OCI-LY1 (cell line): ENCODE measurements at regions not wholly inside any gene's neighbourhood (a gene's known extent, or its start where the extent isn't known, plus 50 kb on each side); places are given as distances from the start of the nearest gene placed in this dataset.

Experiments used
- H2AFZ ChIP-seq: fragments of 200-600 bp; sonication (generic), shearing (Covaris generic); 2 replicates; pipeline ENCODE4 v1.6.0; 2014; ENCODE audit warnings: antibody characterized with exemption, mild to moderate bottlenecking, low read length
- H3F3A ChIP-seq: fragments of 200-600 bp; sonication (generic), shearing (Covaris generic); 2 replicates; pipeline ENCODE4 v1.6.0; 2014; ENCODE audit warnings: mild to moderate bottlenecking, antibody characterized with exemption, low read length, moderate library complexity; ENCODE audit not compliant: insufficient read depth
- H3K27ac ChIP-seq: fragments of 200-600 bp; sonication (generic); 2 replicates; pipeline ENCODE4 v1.5.1; 2014; ENCODE audit warnings: low read length, mixed run types, mild to moderate bottlenecking, low read depth; ENCODE audit not compliant: poor library complexity, severe bottlenecking
- H3K27me3 ChIP-seq: fragments of 200-600 bp; sonication (generic); 2 replicates; pipeline ENCODE4 v1.6.0; 2014; ENCODE audit warnings: antibody characterized with exemption, mild to moderate bottlenecking, low read length, moderate library complexity; ENCODE audit not compliant: insufficient read depth
- H3K36me3 ChIP-seq: fragments of 200-600 bp; sonication (generic); 2 replicates; pipeline ENCODE4 v1.6.1; 2014; ENCODE audit warnings: mild to moderate bottlenecking, antibody characterized with exemption, low read length, moderate library complexity, mixed read lengths; ENCODE audit not compliant: insufficient read depth
- H3K4me1 ChIP-seq: fragments of 200-600 bp; sonication (generic); 2 replicates; pipeline ENCODE4 v1.5.1; 2014; ENCODE audit warnings: mild to moderate bottlenecking, low read length, moderate library complexity; ENCODE audit not compliant: insufficient read depth, severe bottlenecking
- H3K4me2 ChIP-seq: fragments of 200-600 bp; sonication (generic), shearing (Covaris generic); 2 replicates; pipeline ENCODE4 v1.6.1; 2014; ENCODE audit warnings: low read length
- H3K4me3 ChIP-seq: fragments of 200-600 bp; sonication (generic); 2 replicates; pipeline ENCODE4 v1.5.1; 2014; ENCODE audit warnings: low read length, low read depth, mild to moderate bottlenecking, mixed read lengths; ENCODE audit not compliant: poor library complexity, severe bottlenecking
- H3K79me2 ChIP-seq: fragments of 200-600 bp; shearing (Covaris generic); 2 replicates; pipeline ENCODE4 v1.6.1; 2016; ENCODE audit warnings: mixed run types, low read length, mixed read lengths; ENCODE audit not compliant: insufficient read depth
- H3K9ac ChIP-seq: fragments of 200-600 bp; sonication (generic), shearing (Covaris generic); 2 replicates; pipeline ENCODE4 v1.6.1; 2014; ENCODE audit warnings: mild to moderate bottlenecking, low read length, mixed read lengths
- H3K9me2 ChIP-seq: fragments of 200-600 bp; sonication (generic), shearing (Covaris generic); 2 replicates; pipeline ENCODE4 v1.6.1; 2014; ENCODE audit warnings: low read depth, mild to moderate bottlenecking, low read length, mixed read lengths
- H3K9me3 ChIP-seq: fragments of 200-600 bp; shearing (Covaris generic); 2 replicates; pipeline ENCODE4 v1.6.1; 2014; ENCODE audit warnings: low read length, mixed read lengths
- H4K20me1 ChIP-seq: fragments of 200-600 bp; sonication (generic), shearing (Covaris generic); 2 replicates; pipeline ENCODE4 v1.6.0; 2016; ENCODE audit warnings: mild to moderate bottlenecking, low read length; ENCODE audit not compliant: insufficient read depth
- CTCF ChIP-seq: fragments of 200-600 bp; sonication (generic), shearing (Covaris generic); IDR thresholded peaks from 2 replicates; pipeline ENCODE4 v1.5.1; 2017; ENCODE audit warnings: mild to moderate bottlenecking, antibody characterized with exemption, low read length, moderate library complexity, mixed read lengths
- EZH2 ChIP-seq: fragments of 200-600 bp; sonication (generic), shearing (Covaris generic); IDR thresholded peaks from 2 replicates; pipeline ENCODE4 v1.8.0; 2017; ENCODE audit warnings: borderline replicate concordance, mixed run types, mild to moderate bottlenecking, antibody characterized with exemption, low read length, moderate library complexity, mixed read lengths

- Histone ChIP-seq H3F3A (no peaks in the 10 kb centered on the region), H3K9ac (no peak overlapping the region), H3K4me2 (no peak overlapping the region), H3K9me3 (no peaks in the 10 kb centered on the region), H3K4me1 (no peaks in the 10 kb centered on the region), H4K20me1 (no peaks in the 10 kb centered on the region), H3K9me2 (no peaks in the 10 kb centered on the region), H3K27me3 (no peaks in the 10 kb centered on the region; the same call in 1 of the 2 replicates), H3K4me3 (no peak overlapping the region), H3K36me3 (no peaks in the 10 kb centered on the region), H3K79me2 (no peaks in the 10 kb centered on the region), H3K27ac (no peak overlapping the region), H2AFZ (no peak overlapping the region)
- TF ChIP-seq EZH2 (no peak), CTCF (no peak)
Observed at GRCh38 chr2:217553679-217554078, 449.1 kb downstream of the TNS1 start.

- H2AFZ ChIP-seq: no peak overlapping the region
- TF ChIP-seq EZH2 (no peak), CTCF (no peak)
- no peak overlapping the region for H3K4me3 ChIP-seq
- H3K79me2 ChIP-seq: no peaks in the 10 kb centered on the region
- no peaks in the 10 kb centered on the region for H3K9me2 ChIP-seq
- H3K9me3 ChIP-seq: no peaks in the 10 kb centered on the region
- no peaks in the 10 kb centered on the region for H3K4me1 ChIP-seq
- no peaks in the 10 kb centered on the region for H4K20me1 ChIP-seq
- H3F3A ChIP-seq: no peaks in the 10 kb centered on the region
- H3K36me3 ChIP-seq: no peaks in the 10 kb centered on the region
- no peak overlapping the region for H3K9ac ChIP-seq
- H3K27me3 ChIP-seq: no peaks in the 10 kb centered on the region; the same call in 1 of the 2 replicates
- H3K27ac ChIP-seq: no peak overlapping the region
- H3K4me2 ChIP-seq: no peak overlapping the region
Observed at GRCh38 chr2:217553202-217553601, 449.6 kb downstream of the TNS1 start.

- H3K4me2 ChIP-seq: no peak overlapping the region
Observed at GRCh38 chr2:217552081-217552480, 450.7 kb downstream of the TNS1 start.

More at GRCh38 chr2:217552081-217552480, 450.7 kb downstream of the TNS1 start:
- Histone ChIP-seq H3K9me2 (no peaks in the 10 kb centered on the region), H3K27me3 (no peaks in the 10 kb centered on the region; the same call in 1 of the 2 replicates), H4K20me1 (no peaks in the 10 kb centered on the region), H3K9me3 (no peaks in the 10 kb centered on the region), H3K9ac (no peak overlapping the region), H3K4me1 (no peaks in the 10 kb centered on the region), H3K27ac (no peak overlapping the region), H3K4me3 (no peak overlapping the region), H3F3A (no peaks in the 10 kb centered on the region), H3K79me2 (no peaks in the 10 kb centered on the region), H2AFZ (no peak overlapping the region), H3K36me3 (no peaks in the 10 kb centered on the region)
- TF ChIP-seq CTCF (no peak), EZH2 (no peak)
